ENCODE measurements at regions not wholly inside any gene's neighbourhood (a gene's known extent, or its start where the extent isn't known, plus 50 kb on each side); places are given as distances from the start of the nearest gene placed in this dataset.

DNA sequence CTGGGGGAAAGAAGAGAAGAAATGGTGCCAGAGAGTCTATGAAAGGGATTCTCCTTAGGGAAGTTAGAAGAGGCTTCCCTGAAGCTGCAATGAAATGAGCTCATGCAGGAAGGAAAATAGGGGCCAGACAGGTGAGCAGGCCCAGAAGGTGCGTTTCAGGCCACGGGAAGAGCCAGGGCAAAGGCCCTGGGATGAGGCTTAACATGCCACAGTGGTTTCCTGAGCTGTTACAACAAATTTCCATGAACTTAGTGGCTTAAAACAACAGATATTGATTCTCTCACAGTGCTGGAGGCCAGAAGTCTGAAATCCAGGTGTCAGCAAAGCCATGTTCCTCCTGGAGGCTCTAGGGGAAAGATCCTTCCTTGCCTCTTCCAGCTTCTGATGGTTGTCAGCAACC, 167.9 kb downstream of the TFAP2C start:
- DNase-seq (ENCODE audit: low read depth in 2 of 3, low spot score in 2 of 3) = no peak

GRCh38 chr20:56798634-56799033, 169.5 kb downstream of the TFAP2C start:
- no peak for DNase-seq (ENCODE audit: low read depth in 2 of 3, low spot score in 2 of 3)

DNA sequence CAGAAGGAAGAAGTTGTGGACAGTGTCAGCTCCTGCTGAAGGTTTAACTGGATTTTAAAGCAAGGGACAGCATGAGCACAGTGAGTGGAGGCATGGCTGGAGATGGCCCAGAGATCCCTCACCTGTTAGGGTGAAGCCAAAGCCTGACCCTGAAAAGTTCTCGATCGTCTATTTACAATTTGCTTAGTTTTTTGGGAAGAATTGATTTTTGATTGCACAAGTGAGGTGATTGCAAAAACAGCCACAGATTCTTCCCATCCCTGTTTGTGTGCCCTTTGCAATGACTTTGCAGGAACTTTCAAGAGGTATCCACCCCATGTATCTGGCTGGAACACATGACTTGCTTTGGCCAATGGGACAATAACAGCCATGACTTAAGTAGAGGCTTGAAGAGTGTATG, 170.1 kb downstream of the TFAP2C start:
- DNase-seq (ENCODE audit: low read depth in 2 of 3, low spot score in 2 of 3) = no peak

DNA sequence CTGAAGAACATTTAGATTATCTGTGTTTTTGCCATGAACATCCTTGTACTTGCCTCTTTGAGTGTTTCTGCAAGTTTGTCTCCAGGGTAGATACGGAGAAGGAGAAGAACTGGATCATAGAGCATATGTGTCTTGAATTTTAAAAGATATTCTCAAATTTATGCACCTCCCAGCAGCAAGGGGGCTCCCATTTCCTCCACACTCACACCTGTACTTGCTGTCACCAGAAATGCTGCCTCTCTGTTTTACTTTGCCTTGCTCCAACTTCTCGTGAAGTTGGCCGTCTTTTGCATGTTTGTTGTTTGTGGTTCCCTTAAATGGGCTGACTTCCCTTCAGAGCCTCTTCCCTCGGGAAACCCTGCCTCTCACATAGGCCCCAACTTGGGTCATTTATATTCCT, 171.0 kb downstream of the TFAP2C start:
- no peak for DNase-seq (ENCODE audit: low read depth in 2 of 3, low spot score in 2 of 3)

DNA sequence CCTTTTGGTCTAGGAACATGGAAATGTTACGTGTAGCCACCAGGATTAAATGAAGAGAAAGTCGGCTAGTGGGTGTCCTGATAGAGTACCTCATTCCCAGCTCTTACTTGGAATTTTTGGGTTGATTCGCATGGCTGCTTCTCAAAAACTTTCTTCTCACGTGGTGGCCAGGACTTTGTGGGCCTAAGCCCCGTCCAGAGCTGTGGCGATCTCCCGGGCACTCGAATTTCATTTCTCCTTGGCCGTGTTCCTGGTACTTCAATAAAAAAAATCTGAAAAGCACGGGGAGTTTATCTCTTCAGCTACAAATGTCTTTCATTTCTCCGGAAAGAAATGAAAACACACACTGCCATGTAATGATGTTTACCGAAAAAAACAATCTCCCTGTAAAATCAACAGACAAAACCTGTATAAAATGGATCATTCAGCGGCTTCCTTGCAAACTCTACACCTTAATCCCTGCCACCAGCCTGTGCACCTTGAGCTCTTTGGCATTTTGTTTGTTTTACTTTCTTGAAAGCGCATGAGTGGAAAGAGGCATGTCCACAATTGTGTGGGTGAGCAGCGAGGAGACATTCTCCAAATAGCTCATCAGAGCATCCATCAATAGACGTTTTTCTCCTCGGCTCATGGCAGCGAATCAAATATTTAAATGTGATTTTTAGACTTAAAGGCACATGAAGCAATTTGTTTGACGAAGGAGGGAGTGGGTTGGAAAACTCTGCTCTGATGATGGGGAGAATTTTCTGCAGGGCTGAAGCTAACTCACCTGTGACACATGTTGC, 173.1 kb downstream of the TFAP2C start:
- no peak for DNase-seq (ENCODE audit: low read depth in 2 of 3, low spot score in 2 of 3)

GRCh38 chr20:56802805-56803204, 173.7 kb downstream of the TFAP2C start:
- DNase-seq (ENCODE audit: low read depth in 2 of 3, low spot score in 2 of 3) = no peak

- DNase-seq (ENCODE audit: low read depth in 2 of 3, low spot score in 2 of 3) = no peak
Observed at GRCh38 chr20:56805313-56805712, 176.2 kb downstream of the TFAP2C start.

DNA sequence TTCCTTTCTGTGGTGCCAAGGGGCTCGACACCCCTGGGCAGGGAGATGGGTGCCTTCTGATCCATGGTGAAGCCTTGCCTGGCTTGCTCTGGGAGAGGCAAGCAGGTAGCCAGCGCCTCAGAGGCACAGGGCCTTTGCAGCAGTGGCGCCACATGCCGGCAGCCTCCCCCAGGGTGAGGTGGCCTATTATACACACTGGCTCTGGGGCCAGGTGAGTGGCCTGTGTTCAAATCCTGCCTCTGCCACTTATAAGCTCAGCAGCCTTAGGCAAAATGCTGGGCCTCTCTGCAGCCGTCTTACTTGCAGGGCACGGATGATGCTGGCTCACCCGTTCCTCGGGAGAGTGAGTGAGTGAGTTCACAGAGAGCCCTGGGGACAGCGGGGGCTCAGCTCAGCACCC, 176.9 kb downstream of the TFAP2C start:
- no peak for DNase-seq (ENCODE audit: low read depth in 2 of 3, low spot score in 2 of 3)

DNA sequence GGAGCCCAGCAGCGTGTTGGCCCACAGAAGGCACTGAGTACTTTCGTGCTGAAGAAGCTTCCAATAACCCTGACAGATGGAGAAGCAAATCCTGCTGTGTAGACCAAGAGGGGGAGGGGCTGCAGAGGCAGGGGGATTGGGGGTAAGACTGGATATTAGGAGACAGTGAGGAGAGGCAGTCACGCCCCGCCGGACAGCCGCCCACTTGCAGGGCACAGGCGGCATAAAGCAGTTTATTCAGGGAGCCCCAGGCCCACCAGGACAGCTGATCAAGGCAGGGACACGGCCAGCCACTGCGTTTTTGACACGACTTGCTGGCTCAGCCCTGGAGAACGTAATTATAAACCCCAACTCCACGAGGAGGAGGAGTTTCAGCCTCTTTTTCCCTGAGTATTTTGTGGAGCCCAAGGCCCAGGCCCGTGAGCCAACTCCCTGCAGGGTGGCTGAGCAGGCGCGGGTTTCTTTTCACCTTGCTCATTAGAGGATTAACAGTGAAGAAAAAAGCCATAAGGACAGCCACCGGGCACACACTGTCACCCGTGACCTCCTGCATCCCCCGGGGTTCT, 177.9 kb downstream of the TFAP2C start:
- no peak for DNase-seq (ENCODE audit: low read depth in 2 of 3, low spot score in 2 of 3)

DNA sequence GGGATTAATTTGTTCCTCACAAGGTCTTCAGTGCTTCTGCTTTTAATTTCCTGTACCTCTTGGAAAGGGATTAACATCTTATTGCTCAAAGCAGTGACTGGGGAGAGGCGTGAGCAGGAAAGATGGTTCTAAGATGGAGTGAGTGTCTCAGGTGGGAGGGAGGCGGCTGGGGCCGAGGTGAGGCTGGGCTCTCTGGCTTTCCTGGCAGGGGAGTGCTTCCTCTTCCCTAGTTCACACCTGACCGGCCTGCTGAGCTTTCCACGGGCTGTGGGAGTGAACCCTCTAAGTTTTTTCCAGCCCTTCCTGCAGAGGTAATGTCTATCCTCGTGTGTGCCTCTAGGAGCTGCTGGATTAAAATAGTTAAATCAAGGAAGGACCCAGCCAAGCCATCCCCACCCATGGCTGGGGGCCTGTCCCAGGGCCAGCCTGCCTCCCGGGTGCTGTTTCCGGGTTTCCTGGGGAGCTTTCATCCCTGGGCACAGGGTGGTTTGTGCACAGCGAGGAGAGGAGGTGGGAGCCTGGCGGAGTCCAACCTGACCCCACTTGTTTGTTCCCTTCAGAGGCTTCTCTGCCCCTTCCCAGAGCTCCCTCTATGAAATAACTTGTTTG, 179.1 kb downstream of the TFAP2C start:
- no peak for DNase-seq (ENCODE audit: low read depth in 2 of 3, low spot score in 2 of 3)

- DNase-seq (ENCODE audit: low read depth in 2 of 3, low spot score in 2 of 3) = no peak
Observed at GRCh38 chr20:56808732-56809131, 179.6 kb downstream of the TFAP2C start.

- no peak for DNase-seq (ENCODE audit: low read depth in 2 of 3, low spot score in 2 of 3)
Observed at GRCh38 chr20:56809668-56810067, 180.6 kb downstream of the TFAP2C start.

DNA sequence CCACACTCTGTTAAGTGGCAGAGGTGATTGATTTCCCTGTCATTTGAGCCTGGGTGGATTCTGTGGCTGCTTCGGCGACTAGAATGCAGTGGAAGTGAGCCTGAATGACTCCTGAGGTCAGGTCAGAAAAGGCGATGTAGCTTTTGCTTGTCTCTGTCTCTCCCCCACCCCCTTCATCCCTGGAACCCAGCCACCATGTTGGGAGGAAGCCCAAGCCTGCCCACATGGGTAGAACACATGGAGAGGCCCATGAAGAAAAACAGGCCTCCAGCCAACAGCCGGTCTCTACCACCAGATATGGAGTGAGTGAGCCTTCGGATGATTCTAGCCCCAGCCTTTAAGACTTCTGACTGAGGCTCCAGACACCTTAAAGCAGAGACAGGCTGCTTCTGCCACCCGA, 181.0 kb downstream of the TFAP2C start:
- DNase-seq (ENCODE audit: low read depth in 2 of 3, low spot score in 2 of 3) = no peak

DNA sequence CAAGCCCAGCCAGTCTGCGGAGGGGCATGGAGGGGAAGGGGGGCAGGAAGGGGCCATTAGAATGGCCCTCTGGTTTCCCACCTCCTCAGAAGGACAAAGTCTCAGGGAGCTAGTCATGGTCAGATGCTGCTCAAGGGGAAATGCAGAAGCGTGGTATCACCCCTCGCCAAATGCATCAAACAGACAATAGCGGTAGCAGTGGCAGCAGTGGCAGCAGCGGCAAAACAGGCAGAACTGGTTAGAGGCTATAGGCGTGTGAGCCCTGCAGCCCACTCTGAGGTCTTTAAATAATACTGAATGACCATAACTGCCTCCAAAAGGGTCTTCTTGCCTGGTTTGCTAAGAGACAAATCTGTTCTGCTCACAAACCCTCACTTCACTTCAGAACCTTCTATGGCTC, 186.7 kb downstream of the TFAP2C start:
- DNase-seq (ENCODE audit: low read depth in 2 of 3, low spot score in 2 of 3) = no peak

- no peak for DNase-seq (ENCODE audit: low read depth in 2 of 3, low spot score in 2 of 3)
Observed at GRCh38 chr20:56816349-56816748, 187.2 kb downstream of the TFAP2C start.

DNA sequence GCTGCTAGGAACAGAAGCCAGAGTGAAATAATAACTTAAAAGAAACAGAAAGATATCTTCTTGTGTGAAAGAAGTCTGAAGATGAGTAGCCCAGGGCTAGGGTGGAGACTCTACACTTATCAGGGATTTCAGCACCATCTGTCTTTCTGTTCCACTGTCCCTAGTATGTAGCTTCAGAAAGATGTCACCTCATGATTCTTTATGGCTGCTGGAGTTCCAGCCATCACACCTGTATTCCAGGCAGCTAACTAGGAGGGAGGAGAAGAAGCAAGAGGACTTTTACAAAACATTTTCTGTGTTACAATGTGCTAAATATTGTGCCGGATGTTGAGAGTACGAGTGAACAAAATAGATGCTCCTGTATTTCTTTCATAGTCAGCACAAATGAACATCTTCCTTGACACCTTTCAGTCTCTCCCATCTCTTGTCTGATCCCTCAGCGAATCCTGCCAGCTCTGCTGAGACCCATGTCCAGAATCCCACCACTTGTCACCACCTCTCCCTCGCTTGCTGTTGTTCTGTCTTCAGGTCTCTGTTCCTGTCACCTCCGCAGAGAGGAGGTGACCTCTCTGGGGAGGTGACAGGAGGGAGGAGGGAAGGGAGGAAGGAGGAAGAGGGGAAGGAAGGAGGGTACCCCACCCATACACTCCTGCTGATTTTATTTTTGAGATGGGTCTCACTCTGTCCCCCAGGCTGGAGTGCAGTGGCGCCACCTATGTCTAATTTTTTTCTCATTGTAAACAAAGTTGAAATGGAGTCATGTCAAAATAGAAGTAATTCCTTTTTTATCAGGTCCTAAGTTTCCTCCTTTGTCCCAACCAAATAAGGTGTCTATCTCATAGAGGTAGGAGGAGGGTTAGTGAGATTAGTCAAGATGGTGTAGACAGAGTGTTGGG, 188.9 kb downstream of the TFAP2C start:
- no peak for DNase-seq (ENCODE audit: low read depth in 2 of 3, low spot score in 2 of 3)

DNA sequence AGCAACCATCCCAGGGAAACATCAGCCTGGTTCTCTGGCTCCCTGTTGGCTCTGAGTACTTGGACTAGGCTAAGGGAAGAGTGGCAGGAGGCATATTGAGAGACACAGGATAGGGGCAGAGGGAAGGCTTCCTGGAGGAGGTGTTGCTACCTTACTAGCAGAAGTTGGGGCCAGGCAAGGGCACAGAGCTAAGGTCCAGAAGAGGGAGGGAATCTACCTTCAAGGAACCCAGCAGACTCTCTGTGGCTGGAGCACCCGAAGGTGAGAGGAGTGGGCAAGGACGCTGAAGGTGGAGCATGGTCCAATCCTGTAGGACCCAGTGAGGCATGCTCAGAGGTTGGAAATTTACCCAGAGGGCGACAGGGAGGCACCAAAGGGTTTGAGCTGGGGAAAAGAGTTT, 191.9 kb downstream of the TFAP2C start:
- no peak for DNase-seq (ENCODE audit: low read depth in 2 of 3, low spot score in 2 of 3)

GRCh38 chr20:56826306-56826704, 197.2 kb downstream of the TFAP2C start:
- no peak for DNase-seq (ENCODE audit: low read depth in 2 of 3, low spot score in 2 of 3)

- no peak for DNase-seq (ENCODE audit: low read depth in 2 of 3, low spot score in 2 of 3)
Observed at GRCh38 chr20:56826705-56827665, 197.9 kb downstream of the TFAP2C start.

- DNase-seq (ENCODE audit: low read depth in 2 of 3, low spot score in 2 of 3) = no peak
Observed at GRCh38 chr20:56827763-56828162, 198.7 kb downstream of the TFAP2C start.
